Inflammatory macrophage treated with lipopolysaccharide for 1 hour (primary cell): ENCODE measurements at regions not wholly inside any gene's neighbourhood (a gene's known extent, or its start where the extent isn't known, plus 50 kb on each side); places are given as distances from the start of the nearest gene placed in this dataset.
"Not testable (repeated sequence)": the region's sequence is repeated elsewhere in the genome, so short reads cannot be mapped to it uniquely, and the experiment has no call there.

Experiments used
- DNase-seq, 2 donors: peaks; one replicate each; pipeline ENCODE4 v3.0.0-alpha.2; 2020 to 2022

DNA sequence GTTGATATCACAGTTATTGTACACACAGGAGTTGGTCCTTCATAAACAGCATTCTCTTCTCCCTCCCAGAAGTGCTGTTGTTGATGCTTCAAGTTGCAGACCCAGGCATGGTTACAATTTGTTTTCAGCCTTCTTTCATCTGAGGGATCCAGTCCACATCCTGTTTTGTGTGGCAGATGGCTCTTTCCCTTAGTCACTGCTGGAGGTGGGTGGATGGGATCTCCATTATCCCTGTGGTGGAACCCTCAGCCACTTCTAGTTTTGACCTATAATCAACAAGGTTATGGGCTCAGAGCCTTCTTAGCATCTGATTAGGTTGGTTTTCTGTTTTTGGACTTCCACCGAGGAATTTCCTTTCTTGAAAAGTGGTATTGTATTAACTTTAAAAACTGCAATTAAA, 214.2 kb downstream of the SH2D4B start:
- DNase-seq, result no peak

GRCh38 chr10:80753612-80754011, 215.9 kb downstream of the SH2D4B start:
- no peak for DNase-seq

DNA sequence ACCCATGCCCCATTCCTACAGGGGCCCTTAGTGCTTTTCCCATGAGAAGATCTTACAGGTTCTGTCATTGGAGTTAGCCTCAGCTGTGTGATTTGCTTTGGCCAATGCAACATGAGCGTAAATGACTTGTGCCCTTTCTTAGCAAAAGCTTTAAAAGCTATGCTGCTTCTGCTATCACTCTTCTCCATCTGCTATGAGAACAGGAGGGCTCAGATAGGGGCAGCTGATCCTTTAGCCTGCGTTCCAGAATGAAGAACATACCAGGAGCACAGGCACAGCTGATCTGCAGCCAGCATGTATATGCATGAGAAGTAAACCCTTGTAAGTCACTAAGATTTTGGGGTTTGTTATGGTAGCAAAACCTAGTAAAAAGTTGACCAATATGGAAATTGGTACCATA, 218.2 kb downstream of the SH2D4B start:
- no peak for DNase-seq

GRCh38 chr10:80759693-80760092, 222.0 kb downstream of the SH2D4B start:
- DNase-seq, result no peak

DNA sequence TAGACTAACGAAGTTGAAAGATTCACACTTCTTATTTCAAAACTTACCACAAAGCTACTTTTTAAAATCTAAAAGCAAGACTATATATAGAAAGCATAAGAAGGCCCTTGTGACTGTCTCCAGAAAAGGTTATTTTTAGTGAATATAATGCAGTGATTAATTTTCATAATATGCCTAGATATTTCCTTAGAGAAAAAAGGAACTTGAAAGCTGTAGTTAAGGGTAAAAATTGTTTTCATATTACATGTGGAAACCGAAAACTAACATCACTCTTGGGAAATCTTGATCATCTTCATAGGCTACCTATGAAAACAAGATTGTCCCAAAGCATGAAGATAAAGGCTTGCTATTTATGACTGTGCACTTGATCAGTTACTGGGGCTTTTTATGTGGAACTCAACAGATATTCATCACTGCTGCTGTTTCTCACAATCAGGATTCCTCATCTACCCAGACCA, 223.2 kb downstream of the SH2D4B start:
- DNase-seq, result no peak

GRCh38 chr10:80767963-80768362, 230.3 kb downstream of the SH2D4B start:
- no peak for DNase-seq

GRCh38 chr10:80769700-80770160, 232.0 kb downstream of the SH2D4B start:
- DNase-seq, result no peak

DNA sequence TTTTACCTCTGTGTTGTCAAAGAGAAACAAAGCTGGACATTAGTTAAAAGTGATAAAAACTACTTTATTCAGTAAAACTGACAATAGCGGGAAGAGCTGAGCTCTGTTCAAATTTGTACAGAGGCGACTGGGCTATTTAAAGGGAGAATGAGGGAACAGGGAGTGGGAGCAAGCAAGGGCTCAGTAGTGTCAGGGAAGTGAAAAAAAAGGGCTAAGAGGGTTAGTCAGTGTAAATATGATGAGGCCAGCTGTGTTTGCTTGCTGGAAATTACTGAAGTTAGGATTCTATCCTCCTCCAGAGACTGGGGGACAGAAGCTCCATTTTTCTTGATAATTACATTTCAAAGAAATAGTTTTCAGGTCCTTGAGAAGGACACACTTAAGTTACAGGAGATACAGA, 232.5 kb downstream of the SH2D4B start:
- DNase-seq, result no peak

GRCh38 chr10:80771285-80771684, 233.6 kb downstream of the SH2D4B start:
- DNase-seq, result no peak

DNA sequence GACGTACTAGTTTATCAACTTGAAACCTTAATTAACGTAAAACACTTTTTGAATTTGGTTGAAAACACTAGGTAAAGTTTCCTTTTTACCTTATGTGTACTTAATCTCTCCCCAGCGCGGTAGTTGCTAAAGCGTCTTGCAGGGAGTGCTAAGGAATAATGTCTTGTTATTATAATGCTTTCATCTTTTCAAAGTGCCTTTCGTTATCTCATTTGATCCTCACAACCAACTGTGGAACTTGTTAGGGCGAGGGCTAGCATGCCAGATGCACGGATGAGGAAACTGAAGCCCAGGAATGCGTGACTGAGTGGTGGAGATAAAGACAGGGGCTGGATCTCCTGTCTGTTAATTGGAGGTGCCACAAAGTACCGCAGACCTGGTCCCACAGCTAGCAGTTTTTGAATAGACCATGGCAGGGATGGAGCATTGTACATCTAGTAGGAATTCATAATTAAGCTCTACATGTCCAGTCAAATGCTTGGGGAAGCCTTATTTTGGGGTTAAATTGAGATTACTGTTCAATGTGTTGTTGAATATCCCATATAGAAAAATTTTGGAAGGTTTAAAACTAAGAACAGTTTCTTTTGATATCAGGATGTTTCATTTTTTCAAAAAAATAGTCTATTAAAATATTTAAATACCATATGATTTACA, 234.3 kb downstream of the SH2D4B start:
- no peak for DNase-seq

- no peak for DNase-seq
Measured at GRCh38 chr10:80772596-80772995, 234.9 kb downstream of the SH2D4B start.

GRCh38 chr10:80784695-80785094, 247.0 kb downstream of the SH2D4B start:
- no peak for DNase-seq

- DNase-seq, result no peak
Measured at GRCh38 chr10:80786322-80786721, 248.6 kb downstream of the SH2D4B start.

DNA sequence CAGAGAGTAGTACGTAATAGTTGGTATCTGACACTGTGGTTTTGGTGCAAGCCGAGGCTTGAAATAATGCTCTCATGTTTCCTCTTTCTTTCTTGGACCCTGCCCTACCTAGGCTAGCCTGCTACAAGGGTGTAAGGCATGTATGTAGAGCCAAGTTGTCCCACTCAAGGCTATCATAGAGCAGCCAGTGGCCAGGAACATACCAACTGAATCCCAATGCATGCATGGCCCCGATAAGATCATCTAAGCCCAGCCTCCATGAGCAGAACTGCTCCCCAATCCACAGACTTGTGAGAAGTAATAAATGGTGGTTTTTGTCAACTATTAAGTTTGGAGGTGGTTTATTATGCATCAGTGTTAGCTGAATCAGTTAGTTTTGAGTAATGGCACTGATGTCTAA, 250.2 kb downstream of the SH2D4B start:
- no peak for DNase-seq

GRCh38 chr10:80794994-80795393, 257.3 kb downstream of the SH2D4B start:
- DNase-seq, result no peak

GRCh38 chr10:80805343-80806020, 267.8 kb downstream of the SH2D4B start:
- DNase-seq, result no peak

- no peak for DNase-seq
Measured at GRCh38 chr10:80814147-80814652, 276.5 kb downstream of the SH2D4B start.

GRCh38 chr10:80829151-80829550, 291.4 kb downstream of the SH2D4B start:
- DNase-seq, result no peak

DNA sequence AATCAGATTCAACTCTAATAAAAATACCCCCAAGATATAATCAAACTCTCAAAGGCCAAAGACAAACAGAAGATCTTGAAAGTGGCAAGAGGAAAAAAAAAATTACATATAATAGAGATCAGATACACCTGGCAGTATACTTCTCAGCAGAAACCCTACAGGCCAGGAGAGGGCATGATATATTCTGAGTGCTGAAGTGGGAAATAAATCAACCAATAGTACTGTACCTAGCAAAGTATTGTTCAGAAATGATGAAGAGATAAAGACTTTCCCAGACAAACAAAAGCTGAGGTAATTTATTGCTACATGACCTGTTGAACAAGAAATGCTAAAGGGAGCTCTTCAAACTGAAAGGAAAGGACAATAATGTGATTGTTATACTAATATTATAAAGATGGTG, 291.9 kb downstream of the SH2D4B start:
- no peak for DNase-seq

DNA sequence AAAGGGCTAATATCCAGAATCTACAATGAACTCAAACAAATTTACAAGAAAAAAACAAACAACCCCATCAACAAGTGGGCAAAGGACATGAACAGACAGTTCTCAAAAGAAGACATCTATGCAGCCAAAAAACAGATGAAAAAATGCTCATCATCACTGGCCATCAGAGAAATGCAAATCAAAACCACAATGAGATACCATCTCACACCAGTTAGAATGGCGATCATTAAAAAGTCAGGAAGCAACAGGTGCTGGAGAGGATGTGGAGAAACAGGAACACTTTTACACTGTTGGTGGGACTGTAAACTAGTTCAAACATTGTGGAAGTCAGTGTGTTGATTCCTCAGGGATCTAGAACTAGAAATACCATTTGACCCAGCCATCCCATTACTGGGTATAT, 295.0 kb downstream of the SH2D4B start:
- not testable (repeated sequence) for DNase-seq

DNA sequence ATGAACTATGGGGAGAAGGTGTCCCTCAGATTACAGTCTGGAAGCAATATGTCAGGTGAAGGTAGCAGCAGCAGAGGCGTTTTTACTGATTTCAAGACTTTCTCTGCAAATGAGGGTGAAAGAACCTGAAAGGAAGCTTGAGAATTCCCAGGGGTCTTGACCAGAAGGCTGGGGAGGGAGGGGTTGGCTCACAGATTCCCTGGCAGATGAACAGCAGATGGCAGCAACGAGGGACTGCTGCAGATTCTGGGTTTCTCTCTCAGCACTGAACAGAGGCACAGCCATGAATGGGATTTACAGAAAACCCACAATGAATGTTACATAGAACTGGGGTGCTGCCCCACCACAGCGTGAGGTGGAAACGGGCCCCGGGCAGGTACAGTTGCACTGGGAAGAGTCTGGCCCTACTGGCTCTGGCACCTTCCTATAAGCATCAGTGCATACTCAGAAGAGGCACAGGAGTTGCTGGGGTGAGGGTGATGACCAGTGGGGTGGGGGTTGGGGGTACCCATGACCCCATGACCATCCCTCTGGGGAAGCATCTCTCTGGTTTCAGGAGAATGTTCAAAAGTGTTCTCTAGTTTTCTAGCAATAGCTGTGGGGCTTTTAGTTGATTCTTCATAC, 317.8 kb downstream of the SH2D4B start:
- no peak for DNase-seq

DNA sequence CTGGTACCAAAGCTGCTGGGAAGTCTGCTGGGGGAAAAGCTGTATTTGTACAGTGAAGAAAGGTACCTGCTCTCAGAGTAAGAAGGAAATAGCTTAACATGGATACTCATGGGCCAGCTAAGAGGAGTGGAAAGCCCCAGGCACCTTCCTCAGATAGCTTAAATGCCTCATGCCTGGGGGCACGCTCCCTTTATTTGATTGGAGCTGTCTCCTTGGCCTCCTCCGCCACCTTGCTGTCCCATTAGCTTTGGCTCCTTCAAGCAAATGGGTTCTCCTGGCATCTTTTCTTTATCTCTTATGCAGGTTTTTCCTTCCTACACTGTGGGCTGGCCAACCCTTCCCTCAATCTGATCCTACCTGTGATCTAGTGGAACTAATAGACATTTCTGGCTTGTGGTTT, 318.5 kb downstream of the SH2D4B start:
- DNase-seq, result no peak

- DNase-seq, result not testable (repeated sequence)
Measured at GRCh38 chr10:80859279-80859678, 321.6 kb downstream of the SH2D4B start.

DNA sequence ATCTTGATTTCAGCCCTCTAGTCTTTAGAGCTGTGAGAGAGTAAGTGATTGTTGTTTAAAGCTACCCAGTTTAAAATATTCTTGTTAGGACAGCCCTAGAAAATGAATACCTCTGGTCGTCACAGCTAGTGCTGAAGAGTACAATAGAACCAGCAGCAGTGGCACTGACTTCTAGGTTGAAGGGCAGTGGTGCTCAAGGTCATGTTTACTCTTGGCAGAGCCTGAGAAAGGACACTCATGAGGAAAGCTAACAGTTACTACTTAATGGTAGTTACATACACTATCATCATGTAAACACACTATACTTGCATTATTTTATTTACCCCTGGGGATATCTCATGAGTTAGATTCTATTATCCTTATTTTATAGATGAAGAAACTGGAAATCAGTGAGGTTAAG, 323.0 kb downstream of the SH2D4B start:
- DNase-seq, result no peak
